ENCODE measurements at regions not wholly inside any gene's neighbourhood (a gene's known extent, or its start where the extent isn't known, plus 50 kb on each side); places are given as distances from the start of the nearest gene placed in this dataset.

DNA sequence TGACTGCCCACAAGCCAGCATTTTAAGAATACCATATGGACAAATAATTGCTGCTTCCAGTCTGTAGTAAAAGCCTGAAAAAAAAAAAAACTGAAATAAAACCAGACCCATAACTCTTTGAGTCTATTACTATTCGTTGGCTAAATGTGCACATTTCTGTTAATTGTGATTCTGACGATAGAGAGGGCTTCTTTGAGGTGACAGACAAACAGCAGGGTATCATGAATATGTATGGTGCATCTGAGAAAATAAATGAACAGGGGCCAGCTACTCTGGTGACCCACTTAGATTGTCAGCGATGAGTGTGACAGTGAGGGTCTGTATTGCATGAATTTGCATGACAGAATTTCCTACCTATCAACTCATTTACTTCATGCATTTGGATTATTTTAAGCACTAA lies 427.8 kb upstream of the SOX11 start:
- Histone ChIP-seq H3K27ac (ENCODE audit: extremely low read depth, low read depth, low read length) (no peak overlapping the region), H3K36me3 (ENCODE audit: control insufficient read depth in 2 of 2, insufficient read depth in 1 of 2, low read length in 2 of 2) (no peaks in the 10 kb centered on the region), H3K4me1 (ENCODE audit: control insufficient read depth, insufficient read depth, low read length) (no peaks in the 10 kb centered on the region), H3K9me3 (ENCODE audit: control insufficient read depth, insufficient read depth, low read depth, low read length) (no peaks in the 10 kb centered on the region), H3K4me3 (ENCODE audit: low read depth, low read length) (no peak overlapping the region)
- TF ChIP-seq ZNF112 (tag by site-specific recombination; IDR thresholded peaks at IDR 0.05), result no peak
- ChIA-PET CTCF (no interaction called here), POLR2A (no interaction called here)

DNA sequence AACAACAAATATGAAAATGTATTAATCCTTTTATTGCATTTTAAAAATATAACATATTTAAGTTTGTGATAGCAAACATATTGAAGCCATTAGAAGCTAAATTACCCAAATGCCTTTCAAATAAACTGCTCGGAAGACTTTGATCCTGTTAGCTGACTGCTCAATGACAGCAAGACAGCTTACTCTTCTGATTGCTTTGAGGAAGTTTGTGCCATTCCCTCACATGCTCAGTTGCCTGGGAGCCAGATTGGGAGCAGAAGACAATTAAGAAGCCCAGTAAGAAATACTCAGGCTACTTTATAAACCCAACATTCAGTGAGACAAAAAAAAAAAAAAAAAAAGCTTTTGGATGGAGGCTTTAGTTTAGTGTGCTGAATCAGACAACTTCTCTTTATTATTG lies 407.1 kb upstream of the SOX11 start:
- no peaks in the 10 kb centered on the region for H3K9me3 ChIP-seq (ENCODE audit: control insufficient read depth, insufficient read depth, low read depth, low read length)
- H3K4me1 ChIP-seq (ENCODE audit: control insufficient read depth, insufficient read depth, low read length), result no peaks in the 10 kb centered on the region
- ChIA-PET CTCF (no interaction called here), POLR2A (no interaction called here)
- TF ChIP-seq ZBTB8A (tag by site-specific recombination; IDR thresholded peaks at IDR 0.05) (no peak), ZNF391 (tag by site-specific recombination; IDR thresholded peaks at IDR 0.05; ENCODE audit: borderline replicate concordance, low read depth) (no peak), ZNF76 (tag by site-specific recombination; IDR thresholded peaks at IDR 0.05; ENCODE audit: borderline replicate concordance, low read depth) (no peak), ZNF175 (tag by site-specific recombination; IDR thresholded peaks at IDR 0.05) (no peak), ZNF654 (tag by site-specific recombination; IDR thresholded peaks at IDR 0.05; ENCODE audit: low read depth) (no peak), ZNF114 (tag by site-specific recombination; IDR thresholded peaks at IDR 0.05) (no peak), ZNF157 (tag by site-specific recombination; IDR thresholded peaks at IDR 0.05) (no peak), ZNF248 (tag by site-specific recombination; IDR thresholded peaks at IDR 0.05) (no peak), ZSCAN30 (tag by site-specific recombination; IDR thresholded peaks at IDR 0.05) (no peak), ZNF510 (tag by site-specific recombination; IDR thresholded peaks at IDR 0.05; ENCODE audit: insufficient replicate concordance) (no peak), ZNF366 (tag by site-specific recombination; conservative IDR thresholded peaks at IDR 0.05) (no peak), PRDM4 (tag by site-specific recombination; IDR thresholded peaks at IDR 0.05) (no peak)
- TF ChIP-seq, protein P1, sequence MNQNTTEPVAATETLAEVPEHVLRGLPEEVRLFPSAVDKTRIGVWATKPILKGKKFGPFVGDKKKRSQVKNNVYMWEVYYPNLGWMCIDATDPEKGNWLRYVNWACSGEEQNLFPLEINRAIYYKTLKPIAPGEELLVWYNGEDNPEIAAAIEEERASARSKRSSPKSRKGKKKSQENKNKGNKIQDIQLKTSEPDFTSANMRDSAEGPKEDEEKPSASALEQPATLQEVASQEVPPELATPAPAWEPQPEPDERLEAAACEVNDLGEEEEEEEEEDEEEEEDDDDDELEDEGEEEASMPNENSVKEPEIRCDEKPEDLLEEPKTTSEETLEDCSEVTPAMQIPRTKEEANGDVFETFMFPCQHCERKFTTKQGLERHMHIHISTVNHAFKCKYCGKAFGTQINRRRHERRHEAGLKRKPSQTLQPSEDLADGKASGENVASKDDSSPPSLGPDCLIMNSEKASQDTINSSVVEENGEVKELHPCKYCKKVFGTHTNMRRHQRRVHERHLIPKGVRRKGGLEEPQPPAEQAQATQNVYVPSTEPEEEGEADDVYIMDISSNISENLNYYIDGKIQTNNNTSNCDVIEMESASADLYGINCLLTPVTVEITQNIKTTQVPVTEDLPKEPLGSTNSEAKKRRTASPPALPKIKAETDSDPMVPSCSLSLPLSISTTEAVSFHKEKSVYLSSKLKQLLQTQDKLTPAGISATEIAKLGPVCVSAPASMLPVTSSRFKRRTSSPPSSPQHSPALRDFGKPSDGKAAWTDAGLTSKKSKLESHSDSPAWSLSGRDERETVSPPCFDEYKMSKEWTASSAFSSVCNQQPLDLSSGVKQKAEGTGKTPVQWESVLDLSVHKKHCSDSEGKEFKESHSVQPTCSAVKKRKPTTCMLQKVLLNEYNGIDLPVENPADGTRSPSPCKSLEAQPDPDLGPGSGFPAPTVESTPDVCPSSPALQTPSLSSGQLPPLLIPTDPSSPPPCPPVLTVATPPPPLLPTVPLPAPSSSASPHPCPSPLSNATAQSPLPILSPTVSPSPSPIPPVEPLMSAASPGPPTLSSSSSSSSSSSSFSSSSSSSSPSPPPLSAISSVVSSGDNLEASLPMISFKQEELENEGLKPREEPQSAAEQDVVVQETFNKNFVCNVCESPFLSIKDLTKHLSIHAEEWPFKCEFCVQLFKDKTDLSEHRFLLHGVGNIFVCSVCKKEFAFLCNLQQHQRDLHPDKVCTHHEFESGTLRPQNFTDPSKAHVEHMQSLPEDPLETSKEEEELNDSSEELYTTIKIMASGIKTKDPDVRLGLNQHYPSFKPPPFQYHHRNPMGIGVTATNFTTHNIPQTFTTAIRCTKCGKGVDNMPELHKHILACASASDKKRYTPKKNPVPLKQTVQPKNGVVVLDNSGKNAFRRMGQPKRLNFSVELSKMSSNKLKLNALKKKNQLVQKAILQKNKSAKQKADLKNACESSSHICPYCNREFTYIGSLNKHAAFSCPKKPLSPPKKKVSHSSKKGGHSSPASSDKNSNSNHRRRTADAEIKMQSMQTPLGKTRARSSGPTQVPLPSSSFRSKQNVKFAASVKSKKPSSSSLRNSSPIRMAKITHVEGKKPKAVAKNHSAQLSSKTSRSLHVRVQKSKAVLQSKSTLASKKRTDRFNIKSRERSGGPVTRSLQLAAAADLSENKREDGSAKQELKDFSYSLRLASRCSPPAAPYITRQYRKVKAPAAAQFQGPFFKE (tag by site-specific recombination; IDR thresholded peaks at IDR 0.05; ENCODE audit: borderline replicate concordance), result no peak
- H3K27ac ChIP-seq (ENCODE audit: extremely low read depth, low read depth, low read length), result no peak overlapping the region
- no peak overlapping the region for H3K4me3 ChIP-seq (ENCODE audit: low read depth, low read length)
- H3K36me3 ChIP-seq (ENCODE audit: control insufficient read depth in 2 of 2, insufficient read depth in 1 of 2, low read length in 2 of 2), result no peaks in the 10 kb centered on the region
